A673 (cell line): ENCODE measurements at regions not wholly inside any gene's neighbourhood (a gene's known extent, or its start where the extent isn't known, plus 50 kb on each side); places are given as distances from the start of the nearest gene placed in this dataset.

ENCODE experiments used
- BruUV-seq: library from RNA; stranded (reverse); fragments of 400-500 nt; replicated peaks from 2 replicates; lab custom pipeline; 2021; lab: Mats Ljungman, UMichigan
- CTCF ChIA-PET: fragments of 300-600 bp; sonication (Branson Sonifier 250); formaldehyde crosslinking; loops from one replicate; lab custom pipeline; 2022; ENCODE audit warnings: antibody characterized with exemption; lab: Charles Lee
- POLR2A ChIA-PET: fragments of 300-600 bp; sonication (Branson Sonifier 250); formaldehyde crosslinking; loops from one replicate; lab custom pipeline; 2022; ENCODE audit warnings: antibody characterized with exemption; ENCODE audit not compliant: low non-redundant PET; lab: Charles Lee
- DNase-seq: peaks from one replicate; pipeline ENCODE4 v3.0.0-alpha.2; 2015; ENCODE audit warnings: low spot score
- H3K27ac ChIP-seq: fragments of 200-600 bp; sonication (generic); 2 replicates; pipeline ENCODE4 v1.5.1; 2016; ENCODE audit warnings: mixed run types, low read depth, mild to moderate bottlenecking, mixed read lengths, antibody characterized with exemption, low read length; ENCODE audit not compliant: poor library complexity, severe bottlenecking
- H3K27me3 ChIP-seq: fragments of 200-600 bp; sonication (generic); replicated peaks from 2 replicates; pipeline ENCODE4 v1.6.1; 2017; ENCODE audit warnings: mixed run types, low read depth, mild to moderate bottlenecking, mixed read lengths, antibody characterized with exemption, low read length; ENCODE audit not compliant: insufficient read depth, poor library complexity
- H3K36me3 ChIP-seq: fragments of 200-600 bp; sonication (generic); 2 replicates; pipeline ENCODE4 v1.6.1; 2016; ENCODE audit warnings: mixed run types, mild to moderate bottlenecking, mixed read lengths, antibody characterized with exemption, low read length; ENCODE audit not compliant: insufficient read depth, poor library complexity, severe bottlenecking
- H3K4me1 ChIP-seq: fragments of 200-600 bp; sonication (generic); 2 replicates; pipeline ENCODE4 v1.6.1; 2017; ENCODE audit warnings: mixed run types, mild to moderate bottlenecking, mixed read lengths, antibody characterized with exemption, low read length; ENCODE audit not compliant: insufficient read depth, poor library complexity, severe bottlenecking
- H3K4me3 ChIP-seq: fragments of 200-600 bp; sonication (generic); 2 replicates; pipeline ENCODE4 v1.5.1; 2016; ENCODE audit warnings: low read depth, mixed run types, mild to moderate bottlenecking, mixed read lengths, low read length; ENCODE audit not compliant: poor library complexity, severe bottlenecking
- H3K9me3 ChIP-seq: fragments of 200-600 bp; sonication (generic); 2 replicates; pipeline ENCODE4 v1.6.1; 2016; ENCODE audit warnings: mixed run types, low read depth, mild to moderate bottlenecking, mixed read lengths, antibody characterized with exemption, low read length; ENCODE audit not compliant: poor library complexity, severe bottlenecking
- CTCF ChIP-seq: fragments of 300-800, 200-600 bp; sonication (generic); conservative IDR thresholded peaks from 2 replicates; pipeline ENCODE4 v1.5.1; 2017; ENCODE audit warnings: low read depth, mild to moderate bottlenecking, antibody characterized with exemption, low read length, moderate library complexity, mixed read lengths
- EZH2 ChIP-seq: fragments of 200-600 bp; sonication (generic); IDR thresholded peaks from 2 replicates; pipeline ENCODE4 v1.6.1; 2017; ENCODE audit warnings: borderline replicate concordance, low read depth, mild to moderate bottlenecking, mixed read lengths, antibody characterized with exemption, low read length; ENCODE audit not compliant: poor library complexity, severe bottlenecking
- intact Hi-C: fragments of 100-400 bp; cut with micrococcal nuclease; formaldehyde crosslinking; loops from one replicate; pipeline ENCODE4 v1.10.0; 2022; ENCODE audit not compliant: unreplicated experiment

GRCh38 chr9:108568093-108568492 is 287.7 kb downstream of the ACTL7B start:
- no TSS peak for BruUV-seq
- DNase-seq: no peak
- ChIA-PET POLR2A (no interaction called here), CTCF (no interaction called here)
- Histone ChIP-seq H3K27me3 (no peaks in the 10 kb centered on the region), H3K9me3 (no peaks in the 10 kb centered on the region), H3K4me3 (no peak overlapping the region), H3K4me1 (no peaks in the 10 kb centered on the region), H3K27ac (no peak overlapping the region), H3K36me3 (no peaks in the 10 kb centered on the region)
- no peak for TF ChIP-seq CTCF
- TF ChIP-seq EZH2: no peak
- intact Hi-C loops: loop anchor here (5.0 kb wide), 3 partner anchors 194 to 1101 kb away; no protein-coding TSS in a partner anchor

- no TSS peak for BruUV-seq
- Histone ChIP-seq H3K27ac (no peak overlapping the region), H3K9me3 (no peaks in the 10 kb centered on the region), H3K27me3 (no peaks in the 10 kb centered on the region), H3K4me1 (no peaks in the 10 kb centered on the region), H3K4me3 (no peak overlapping the region), H3K36me3 (no peaks in the 10 kb centered on the region)
- intact Hi-C loops: loop anchor here (5.0 kb wide), 3 partner anchors 195 to 1100 kb away; no protein-coding TSS in a partner anchor
- TF ChIP-seq CTCF (no peak), EZH2 (no peak)
- DNase-seq: no peak
- CTCF ChIA-PET: no interaction called here
- POLR2A ChIA-PET: no interaction called here
Measured at GRCh38 chr9:108567571-108567970, 288.2 kb downstream of the ACTL7B start.

- no TSS peak for BruUV-seq
- DNase-seq: peak; percentile 90
- Histone ChIP-seq H3K27me3 (no peaks in the 10 kb centered on the region), H3K4me1 (no peaks in the 10 kb centered on the region), H3K36me3 (no peaks in the 10 kb centered on the region), H3K27ac (no peak overlapping the region), H3K9me3 (no peaks in the 10 kb centered on the region), H3K4me3 (no peak overlapping the region)
- CTCF ChIA-PET: interaction anchor here (0.8 to 1.7 kb wide), 4 partner anchors 11 to 1144 kb away, joined by 3 to 5 read pairs (median 4); no protein-coding TSS in a partner anchor
- POLR2A ChIA-PET: no interaction called here
- intact Hi-C loops: loop anchor here (1.0 to 5.0 kb wide), 5 partner anchors 98 to 1144 kb away; no protein-coding TSS in a partner anchor
- TF ChIP-seq EZH2 (no peak), CTCF (peak; percentile 90)
Measured at GRCh38 chr9:108565651-108566378, 290.0 kb downstream of the ACTL7B start.
